ENCODE measurements at regions not wholly inside any gene's neighbourhood (a gene's known extent, or its start where the extent isn't known, plus 50 kb on each side); places are given as distances from the start of the nearest gene placed in this dataset.

DNA sequence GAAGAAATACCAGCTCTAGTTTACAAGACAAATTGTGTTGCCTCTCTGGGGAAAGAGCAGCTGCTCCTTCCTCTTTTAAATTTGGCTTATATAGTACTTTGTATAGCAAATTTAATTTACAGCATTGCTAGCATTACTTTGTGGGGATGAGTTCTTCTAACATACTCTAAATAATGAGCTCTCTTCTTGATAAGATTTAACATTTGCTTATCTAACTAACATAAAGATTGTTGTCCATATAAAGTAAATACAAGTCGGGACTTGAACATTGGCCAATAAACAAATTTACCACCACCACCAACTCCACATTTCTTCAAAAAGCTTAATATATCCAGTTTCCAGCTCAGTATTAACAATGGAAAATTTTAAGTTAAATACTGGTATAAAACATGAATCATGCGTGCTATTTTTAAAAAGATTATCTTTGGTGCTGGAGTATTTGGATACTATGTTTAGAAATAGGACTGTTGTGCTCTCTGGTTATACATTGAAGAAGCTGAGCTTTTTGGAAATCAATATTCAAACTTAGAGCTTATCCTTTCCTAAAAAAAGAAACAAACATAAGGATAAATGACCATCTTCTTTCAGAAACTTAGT, 1146.9 kb upstream of the GJE1 start:
- intact Hi-C loops (cut with DNase I), result loop anchor here (10.0 kb wide), 1 partner anchor 1611 kb away; the partner anchor contains the start of gene CITED2
- no peak for DNase-seq (ENCODE audit: low spot score)
- Histone ChIP-seq H3K36me3 (no peaks in the 10 kb centered on the region), H3K4me3 (no peak overlapping the region), H3K27me3 (replicated peaks; ENCODE audit: insufficient read depth) (no peaks in the 10 kb centered on the region), H3K27ac (no peak overlapping the region), H3K9me3 (no peaks in the 10 kb centered on the region), H3K4me1 (replicated peaks) (no peaks in the 10 kb centered on the region)
- no peak for TF ChIP-seq POLR2AphosphoS5 (IDR thresholded peaks at IDR 0.05)
- no peak for TF ChIP-seq POLR2A (IDR thresholded peaks at IDR 0.05)
- TF ChIP-seq, protein P1, sequence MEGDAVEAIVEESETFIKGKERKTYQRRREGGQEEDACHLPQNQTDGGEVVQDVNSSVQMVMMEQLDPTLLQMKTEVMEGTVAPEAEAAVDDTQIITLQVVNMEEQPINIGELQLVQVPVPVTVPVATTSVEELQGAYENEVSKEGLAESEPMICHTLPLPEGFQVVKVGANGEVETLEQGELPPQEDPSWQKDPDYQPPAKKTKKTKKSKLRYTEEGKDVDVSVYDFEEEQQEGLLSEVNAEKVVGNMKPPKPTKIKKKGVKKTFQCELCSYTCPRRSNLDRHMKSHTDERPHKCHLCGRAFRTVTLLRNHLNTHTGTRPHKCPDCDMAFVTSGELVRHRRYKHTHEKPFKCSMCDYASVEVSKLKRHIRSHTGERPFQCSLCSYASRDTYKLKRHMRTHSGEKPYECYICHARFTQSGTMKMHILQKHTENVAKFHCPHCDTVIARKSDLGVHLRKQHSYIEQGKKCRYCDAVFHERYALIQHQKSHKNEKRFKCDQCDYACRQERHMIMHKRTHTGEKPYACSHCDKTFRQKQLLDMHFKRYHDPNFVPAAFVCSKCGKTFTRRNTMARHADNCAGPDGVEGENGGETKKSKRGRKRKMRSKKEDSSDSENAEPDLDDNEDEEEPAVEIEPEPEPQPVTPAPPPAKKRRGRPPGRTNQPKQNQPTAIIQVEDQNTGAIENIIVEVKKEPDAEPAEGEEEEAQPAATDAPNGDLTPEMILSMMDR (IDR thresholded peaks at IDR 0.05), result no peak
- WGBS, result 51% methylated on average over 2 of the region's 2 CpGs

DNA sequence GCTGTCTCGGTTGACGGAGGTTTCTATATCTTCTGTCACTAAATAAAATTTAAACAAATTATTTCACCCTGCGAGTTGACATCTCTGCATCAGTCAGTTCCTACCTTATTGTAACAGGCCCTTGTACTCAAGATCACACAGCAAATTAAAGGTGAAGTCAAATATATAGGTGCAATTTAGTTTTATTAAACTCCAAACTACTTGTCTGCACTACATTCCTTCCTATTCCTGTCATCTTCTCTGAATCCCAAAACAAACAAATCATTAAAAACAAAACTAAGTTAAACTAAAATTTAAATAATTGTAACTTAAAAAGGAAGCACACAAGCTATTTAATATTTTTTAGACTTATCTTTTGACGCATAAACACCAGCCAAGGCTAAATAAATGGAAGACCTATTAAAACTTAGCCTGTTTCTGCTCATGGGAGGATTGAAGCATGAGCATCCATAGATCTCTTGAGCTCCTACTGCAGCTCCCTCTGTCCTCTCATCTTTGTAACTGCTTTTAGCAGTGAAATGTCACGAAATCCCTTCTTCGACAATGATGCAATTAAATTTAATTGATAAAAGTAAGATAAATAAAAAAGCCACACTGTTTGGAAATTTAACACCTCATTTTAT, 1152.3 kb upstream of the GJE1 start:
- H3K4me1 ChIP-seq (replicated peaks), result no peaks in the 10 kb centered on the region
- peak overlapping the region in 1 of 2 donors; percentile 13 for H3K27ac ChIP-seq
- no peaks in the 10 kb centered on the region for H3K36me3 ChIP-seq
- TF ChIP-seq POLR2A (IDR thresholded peaks at IDR 0.05), result no peak
- TF ChIP-seq, protein P1 (IDR thresholded peaks at IDR 0.05), result no peak
- H3K4me3 ChIP-seq, result no peak overlapping the region
- 63% methylated on average over 6 of the region's 6 CpGs for WGBS
- no peaks in the 10 kb centered on the region for H3K27me3 ChIP-seq (replicated peaks; ENCODE audit: insufficient read depth)
- no peak for DNase-seq (ENCODE audit: low spot score)
- intact Hi-C loops (cut with DNase I), result loop anchor here (5.0 to 10.0 kb wide), 2 partner anchors 272 to 1606 kb away; partner anchors contain the start of gene CITED2
- H3K9me3 ChIP-seq, result no peaks in the 10 kb centered on the region

DNA sequence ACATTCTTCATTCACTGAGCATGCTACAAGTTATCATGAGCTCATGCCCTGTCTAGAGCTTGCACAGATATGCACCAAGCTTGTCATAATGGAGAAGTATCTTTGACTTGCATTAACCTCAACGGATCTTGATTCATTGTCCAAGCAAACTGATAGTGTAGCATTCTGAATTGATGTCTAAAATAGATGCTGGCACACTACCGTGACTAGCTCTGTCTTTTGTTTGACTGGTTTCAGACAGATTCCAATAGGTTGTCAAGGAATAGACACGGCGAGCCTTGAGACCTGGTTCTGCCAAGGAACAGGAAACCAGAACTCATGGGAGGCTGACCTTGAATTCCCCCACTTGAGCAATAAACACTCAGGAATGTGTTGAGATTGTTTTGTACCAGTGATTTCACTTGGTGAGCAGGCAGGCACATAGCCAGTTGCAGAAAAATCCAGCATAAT, 1153.1 kb upstream of the GJE1 start:
- peak; percentile 51 for DNase-seq (ENCODE audit: low spot score)
- TF ChIP-seq POLR2AphosphoS5 (IDR thresholded peaks at IDR 0.05) (peak; percentile 53), POLR2A (IDR thresholded peaks at IDR 0.05) (no peak)
- Histone ChIP-seq H3K36me3 (no peaks in the 10 kb centered on the region), H3K4me3 (no peak overlapping the region), H3K9me3 (no peaks in the 10 kb centered on the region), H3K27ac (peak overlapping the region in 1 of 2 donors; percentile 13), H3K27me3 (replicated peaks; ENCODE audit: insufficient read depth) (no peaks in the 10 kb centered on the region), H3K4me1 (replicated peaks) (no peaks in the 10 kb centered on the region)
- intact Hi-C loops (cut with DNase I), result loop anchor here (5.0 to 10.0 kb wide), 2 partner anchors 273 to 1605 kb away; partner anchors contain the start of gene CITED2
- 28% methylated on average over 4 of the region's 4 CpGs for WGBS

DNA sequence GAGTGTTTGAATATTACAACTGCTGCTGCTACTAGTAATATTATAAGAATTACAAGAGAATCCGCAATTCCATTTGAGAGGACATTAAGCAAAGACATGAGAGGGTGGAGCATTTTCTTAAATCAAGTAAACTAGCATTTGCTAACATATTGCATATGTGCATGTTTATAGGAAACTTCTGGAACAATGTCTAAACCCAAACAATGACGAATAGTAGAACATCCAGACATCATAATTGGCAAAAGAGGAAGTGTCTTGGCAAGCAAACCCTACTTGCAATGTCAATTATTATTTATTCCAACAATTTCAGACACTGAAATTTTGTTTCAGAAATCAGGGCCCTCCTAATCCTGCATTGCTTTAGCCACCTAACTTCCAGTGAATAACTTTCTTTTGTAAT, 1155.3 kb upstream of the GJE1 start:
- intact Hi-C loops (cut with DNase I), result no loop called here
- H3K4me1 ChIP-seq (replicated peaks), result no peaks in the 10 kb centered on the region
- no peaks in the 10 kb centered on the region for H3K27me3 ChIP-seq (replicated peaks; ENCODE audit: insufficient read depth)
- H3K4me3 ChIP-seq, result no peak overlapping the region
- H3K9me3 ChIP-seq, result no peaks in the 10 kb centered on the region
- DNase-seq (ENCODE audit: low spot score), result no peak
- 65% methylated on average over 2 of the region's 2 CpGs for WGBS
- TF ChIP-seq POLR2AphosphoS5 (IDR thresholded peaks at IDR 0.05) (no peak), POLR2A (IDR thresholded peaks at IDR 0.05) (no peak)
- TF ChIP-seq, protein P1 (IDR thresholded peaks at IDR 0.05), result no peak
- H3K36me3 ChIP-seq, result no peaks in the 10 kb centered on the region
- no peak overlapping the region for H3K27ac ChIP-seq

DNA sequence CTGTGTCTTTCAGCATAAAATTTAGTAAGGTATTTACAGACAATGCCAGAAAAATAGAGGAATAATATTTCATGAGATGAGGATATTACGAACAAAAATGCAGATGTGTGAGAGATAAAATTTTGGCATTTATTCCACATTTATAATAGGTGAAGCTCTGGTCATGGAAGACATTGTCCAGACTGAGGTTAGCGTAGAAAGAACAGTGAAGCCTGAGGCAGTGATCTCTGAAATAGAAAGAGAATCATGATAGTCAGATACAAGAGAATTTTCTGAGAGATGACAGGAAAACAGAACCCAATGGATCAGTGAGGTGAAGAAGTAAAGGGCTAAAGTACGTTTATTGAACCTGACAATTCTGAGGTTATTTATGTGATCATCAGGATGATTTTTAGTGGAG, 1155.9 kb upstream of the GJE1 start:
- no peak overlapping the region for H3K4me3 ChIP-seq
- 64% methylated on average over 3 of the region's 3 CpGs for WGBS
- TF ChIP-seq POLR2AphosphoS5 (IDR thresholded peaks at IDR 0.05) (no peak), POLR2A (IDR thresholded peaks at IDR 0.05) (no peak)
- TF ChIP-seq, protein P1 (IDR thresholded peaks at IDR 0.05), result no peak
- no peaks in the 10 kb centered on the region for H3K36me3 ChIP-seq
- no peaks in the 10 kb centered on the region for H3K4me1 ChIP-seq (replicated peaks)
- intact Hi-C loops (cut with DNase I), result no loop called here
- H3K27me3 ChIP-seq (replicated peaks; ENCODE audit: insufficient read depth), result no peaks in the 10 kb centered on the region
- no peaks in the 10 kb centered on the region for H3K9me3 ChIP-seq
- no peak overlapping the region for H3K27ac ChIP-seq
- DNase-seq (ENCODE audit: low spot score), result no peak
